Gastrocnemius medialis (tissue), 4 donors: ENCODE measurements at regions not wholly inside any gene's neighbourhood (a gene's known extent, or its start where the extent isn't known, plus 50 kb on each side); places are given as distances from the start of the nearest gene placed in this dataset.

Experiments used
- ATAC-seq, 2 donors: fragments of 150-250 bp; one replicate each; pipeline ENCODE4 v1.9.1; 2016
- DNase-seq, 2 donors: peaks; one replicate each; pipeline ENCODE4 v3.0.0-alpha.2; 2019
- H3K27ac ChIP-seq, 4 donors: fragments of 200-600 bp; sonication (generic); 1 replicate in 1 of 4; 2 replicates in 3 of 4; pipeline ENCODE4 v1.5.1; 2016 to 2018; ENCODE audit warnings: mild to moderate bottlenecking in 2 of 4, moderate library complexity in 1 of 4
- H3K27me3 ChIP-seq, 3 donors: fragments of 200-600 bp; sonication (generic) in 2 of 3; 1 replicate in 1 of 3; 2 replicates in 2 of 3; pipeline versions ENCODE4 v1.5.1 to v1.6.0; 2016 to 2019; ENCODE audit warnings: mild to moderate bottlenecking in 1 of 3, moderate library complexity in 1 of 3
- H3K36me3 ChIP-seq, 2 donors: fragments of 200-600 bp; sonication (generic) in 1 of 2; one replicate each; pipeline ENCODE4 v1.5.1; 2017 to 2018
- H3K4me1 ChIP-seq, 2 donors: fragments of 200-600 bp; sonication (generic) in 1 of 2; one replicate each; pipeline ENCODE4 v1.5.1; 2016 to 2017; ENCODE audit warnings: mild to moderate bottlenecking in 2 of 2
- H3K4me3 ChIP-seq, 4 donors: fragments of 200-600 bp; sonication (generic) in 3 of 4; 1 replicate in 1 of 4; 2 replicates in 3 of 4; pipeline ENCODE4 v1.5.1; 2016 to 2019; ENCODE audit warnings: mild to moderate bottlenecking in 2 of 4
- H3K9me3 ChIP-seq, 3 donors: fragments of 200-600 bp; sonication (generic) in 2 of 3; 1 replicate in 1 of 3; 2 replicates in 2 of 3; pipeline ENCODE4 v1.5.1; 2016 to 2019
- CTCF ChIP-seq, 5 experiments: fragments of 450-650 bp in 3 of 5; fragments of 200-600 bp in 2 of 5; sonication (generic) in 2 of 5; IDR thresholded peaks in 4 of 5; conservative IDR thresholded peaks in 1 of 5; 1 replicate in 4 of 5; 2 replicates in 1 of 5; pipeline ENCODE4 v1.5.1; 2016 to 2019; ENCODE audit warnings: antibody characterized with exemption in 5 of 5, mild to moderate bottlenecking in 3 of 5, moderate library complexity in 3 of 5
- POLR2A ChIP-seq, 2 donors: fragments of 450-650 bp; IDR thresholded peaks; one replicate each; pipeline ENCODE4 v1.6.1; 2017; ENCODE audit warnings: antibody characterized with exemption in 2 of 2, mild to moderate bottlenecking in 2 of 2, moderate library complexity in 2 of 2
- in situ Hi-C, 4 donors: fragments of 200-750 bp; cut with MboI; loops; one replicate each; pipeline versions ENCODE4 v1.15.0 to v1.8.0; 2017; ENCODE audit warnings: low sequenced_read_pairs in 4 of 4
- intact Hi-C: fragments of 100-400 bp; cut with DNase I; formaldehyde crosslinking; loops from one replicate; pipeline ENCODE4 v1.15.1; 2023; ENCODE audit warnings: low total_unique reads

DNA sequence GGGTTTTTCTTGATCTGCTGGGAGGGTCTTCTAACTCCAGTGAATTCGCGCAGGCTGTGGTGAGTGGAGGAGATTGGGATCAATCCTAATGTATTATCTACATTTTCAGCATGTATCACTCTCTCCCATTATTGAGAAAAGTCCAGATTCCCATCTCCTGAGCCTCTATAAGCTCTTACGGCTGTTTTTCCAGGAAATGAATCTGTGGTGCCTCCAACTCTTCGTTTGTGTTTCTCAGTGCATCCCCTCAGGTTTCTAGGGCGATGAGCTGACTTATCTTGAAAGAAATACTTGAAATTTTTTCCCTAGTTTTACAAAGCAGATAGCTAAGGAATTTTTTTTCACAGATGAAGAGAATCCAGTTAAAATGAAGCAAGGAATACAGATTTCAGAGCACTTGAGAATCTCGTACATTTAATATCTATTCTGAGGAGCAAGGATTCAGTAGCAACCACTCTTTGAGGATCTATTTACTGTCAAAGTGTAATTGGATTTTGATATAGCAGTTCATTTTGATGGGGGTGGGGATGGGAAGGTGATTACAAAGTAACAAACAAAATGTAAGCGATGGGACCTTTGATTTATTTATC lies 138.7 kb downstream of the BRMS1L start:
- Histone ChIP-seq H3K4me3 (no peak overlapping the region), H3K9me3 (no peaks in the 10 kb centered on the region), H3K27ac (no peak overlapping the region), H3K4me1 (no peaks in the 10 kb centered on the region), H3K36me3 (no peaks in the 10 kb centered on the region), H3K27me3 (no peaks in the 10 kb centered on the region)
- ATAC-seq = no peak
- no peak for DNase-seq
- intact Hi-C loops (no loop called here), in situ Hi-C loops (no loop called here)
- TF ChIP-seq POLR2A (IDR thresholded peaks at IDR 0.05) (no peak), CTCF (IDR thresholded peaks at IDR 0.05 in 4 of 5, conservative IDR thresholded peaks at IDR 0.05 in 1 of 5) (no peak)

DNA sequence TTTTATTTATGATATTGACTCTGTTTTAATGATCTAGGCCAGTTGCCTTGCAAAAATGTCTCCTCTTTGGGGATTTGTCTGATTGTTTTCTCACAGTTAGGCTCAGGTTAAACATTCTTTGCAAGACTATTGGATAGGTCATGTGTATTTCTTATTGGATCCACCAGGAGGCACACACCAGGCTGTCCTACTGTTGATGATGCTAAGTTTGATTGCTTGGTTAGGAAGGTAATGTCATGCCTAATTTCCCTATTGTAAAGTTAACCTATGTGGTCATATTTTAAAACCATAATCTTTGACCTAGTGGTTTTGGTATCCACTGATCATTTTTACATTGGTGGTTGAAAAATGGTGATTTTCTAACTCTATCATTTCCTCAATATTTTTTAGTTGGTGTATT lies 137.1 kb downstream of the BRMS1L start:
- DNase-seq = no peak
- Histone ChIP-seq H3K9me3 (no peaks in the 10 kb centered on the region), H3K4me3 (no peak overlapping the region), H3K27me3 (no peaks in the 10 kb centered on the region), H3K27ac (no peak overlapping the region), H3K36me3 (no peaks in the 10 kb centered on the region), H3K4me1 (no peaks in the 10 kb centered on the region)
- in situ Hi-C loops = no loop called here
- no peak for TF ChIP-seq POLR2A (IDR thresholded peaks at IDR 0.05)
- no peak for TF ChIP-seq CTCF (IDR thresholded peaks at IDR 0.05 in 4 of 5, conservative IDR thresholded peaks at IDR 0.05 in 1 of 5)
- intact Hi-C loops = no loop called here
- no peak for ATAC-seq

- Histone ChIP-seq H3K36me3 (no peaks in the 10 kb centered on the region), H3K4me3 (no peak overlapping the region), H3K27me3 (no peaks in the 10 kb centered on the region), H3K9me3 (no peaks in the 10 kb centered on the region), H3K4me1 (no peaks in the 10 kb centered on the region), H3K27ac (no peak overlapping the region)
- in situ Hi-C loops = no loop called here
- DNase-seq = no peak
- intact Hi-C loops = no loop called here
- no peak for TF ChIP-seq POLR2A (IDR thresholded peaks at IDR 0.05)
- TF ChIP-seq CTCF (IDR thresholded peaks at IDR 0.05 in 4 of 5, conservative IDR thresholded peaks at IDR 0.05 in 1 of 5) = no peak
- no peak for ATAC-seq
Observed at GRCh38 chr14:35961697-35962274, 135.6 kb downstream of the BRMS1L start.

- no peak for ATAC-seq
- Histone ChIP-seq H3K4me3 (no peak overlapping the region), H3K27me3 (no peaks in the 10 kb centered on the region), H3K27ac (no peak overlapping the region), H3K9me3 (no peaks in the 10 kb centered on the region), H3K4me1 (no peaks in the 10 kb centered on the region), H3K36me3 (no peaks in the 10 kb centered on the region)
- intact Hi-C loops (no loop called here), in situ Hi-C loops (no loop called here)
- TF ChIP-seq CTCF (IDR thresholded peaks at IDR 0.05 in 4 of 5, conservative IDR thresholded peaks at IDR 0.05 in 1 of 5) (no peak), POLR2A (IDR thresholded peaks at IDR 0.05) (no peak)
- DNase-seq = no peak
Observed at GRCh38 chr14:35959835-35960234, 133.7 kb downstream of the BRMS1L start.

DNA sequence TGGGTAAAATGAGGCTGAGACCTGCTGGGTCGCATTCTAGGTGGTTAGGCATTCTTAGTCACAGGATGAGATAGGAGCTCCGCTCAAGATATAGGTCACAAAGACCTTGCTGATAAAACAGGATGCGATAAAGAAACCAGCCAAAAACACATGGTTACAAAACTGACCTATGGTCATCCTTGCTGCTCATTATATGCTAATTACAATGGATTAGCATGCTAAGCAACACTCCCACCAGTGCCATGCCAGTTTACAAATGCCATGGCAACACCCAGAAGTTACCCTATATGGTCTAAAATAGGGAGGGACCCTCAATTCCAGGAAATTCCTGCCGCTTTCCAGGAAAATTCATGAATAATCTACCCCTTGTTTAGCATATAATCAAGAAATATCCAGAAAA lies 132.4 kb downstream of the BRMS1L start:
- Histone ChIP-seq H3K9me3 (no peaks in the 10 kb centered on the region), H3K27me3 (no peaks in the 10 kb centered on the region)

More for the DNA sequence above, 132.4 kb downstream of the BRMS1L start:
- Histone ChIP-seq H3K36me3 (no peaks in the 10 kb centered on the region), H3K4me3 (no peak overlapping the region), H3K27ac (no peak overlapping the region), H3K4me1 (no peaks in the 10 kb centered on the region)
- no peak for ATAC-seq
- TF ChIP-seq CTCF (IDR thresholded peaks at IDR 0.05 in 4 of 5, conservative IDR thresholded peaks at IDR 0.05 in 1 of 5) = no peak
- TF ChIP-seq POLR2A (IDR thresholded peaks at IDR 0.05) = no peak
- intact Hi-C loops = no loop called here
- in situ Hi-C loops = no loop called here
- DNase-seq = no peak
